ENCODE measurements at regions not wholly inside any gene's neighbourhood (a gene's known extent, or its start where the extent isn't known, plus 50 kb on each side); places are given as distances from the start of the nearest gene placed in this dataset.

- no peak for DNase-seq (ENCODE audit: low read depth, low spot score)
Measured at GRCh38 chr3:8253201-8253600, 248.4 kb upstream of the LMCD1 start.

DNA sequence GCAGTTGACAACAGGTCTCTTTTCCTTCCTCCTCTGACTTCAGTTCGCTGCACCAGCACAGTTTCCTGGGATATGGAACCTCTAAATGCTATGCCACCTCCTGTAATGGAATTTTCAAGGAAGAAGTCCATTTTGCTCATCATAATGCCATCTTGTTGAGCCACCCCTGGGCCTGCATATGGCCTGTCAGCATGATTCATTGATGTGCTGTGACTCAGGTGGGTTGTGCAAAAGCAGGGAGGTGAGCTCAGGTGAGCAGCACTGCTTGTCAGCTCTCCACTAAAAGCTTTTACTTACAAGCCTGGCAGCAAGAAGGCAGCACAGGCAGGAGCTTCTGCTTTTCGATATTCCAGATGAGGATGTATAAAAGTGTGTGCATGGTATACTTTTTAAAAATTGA is 247.1 kb upstream of the LMCD1 start:
- DNase-seq (ENCODE audit: low read depth, low spot score): no peak

DNA sequence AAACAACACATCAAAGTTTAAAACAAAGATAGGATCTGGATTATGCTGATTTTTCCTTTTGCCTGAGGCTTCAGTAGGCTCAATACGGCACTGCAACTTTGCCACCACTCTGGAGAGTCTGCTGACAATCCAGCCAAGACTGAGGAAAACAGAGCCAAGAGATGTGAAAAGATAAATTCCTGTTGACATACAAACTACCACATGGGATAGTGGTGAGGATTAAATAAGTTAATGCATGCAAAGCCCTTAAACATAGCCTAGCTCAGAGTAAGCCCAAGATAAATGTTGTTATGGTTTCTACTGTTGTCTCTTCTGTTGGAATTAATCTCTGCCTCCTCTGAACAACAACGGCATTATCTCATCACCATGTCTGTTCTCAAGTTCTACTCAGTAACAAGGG is 245.9 kb upstream of the LMCD1 start:
- no peak for DNase-seq (ENCODE audit: low read depth, low spot score)

DNA sequence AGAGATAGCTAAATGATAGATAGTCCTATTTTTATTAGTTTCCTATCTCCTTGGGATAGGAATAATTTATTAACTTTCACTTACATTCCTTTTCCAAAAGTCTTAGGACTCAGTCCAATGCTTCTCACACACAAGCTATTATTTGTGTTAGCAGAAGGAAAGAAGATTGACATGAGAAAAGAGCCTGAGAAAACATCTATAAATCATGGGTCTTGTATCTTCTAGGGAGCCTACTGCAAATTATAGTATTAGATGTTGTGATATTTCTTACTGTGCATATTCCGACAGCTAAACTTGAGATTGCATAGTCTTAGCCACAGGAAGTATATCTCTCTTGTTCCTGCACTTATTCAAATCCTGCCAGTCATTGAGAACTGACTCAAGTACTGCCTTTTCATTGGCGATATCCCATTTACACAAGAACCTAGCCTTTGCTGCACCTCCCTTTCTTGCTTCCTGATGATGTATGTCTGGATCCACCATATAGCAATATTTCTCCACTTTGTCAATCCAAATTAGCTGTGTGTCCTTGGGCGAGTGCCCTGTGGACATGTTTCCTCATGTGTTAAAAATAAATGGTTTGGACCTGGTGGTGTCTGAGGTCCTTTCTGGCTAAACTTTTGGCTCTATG is 245.1 kb upstream of the LMCD1 start:
- no peak for DNase-seq (ENCODE audit: low read depth, low spot score)

- no peak for DNase-seq (ENCODE audit: low read depth, low spot score)
Measured at GRCh38 chr3:8261018-8261417, 240.6 kb upstream of the LMCD1 start.

DNA sequence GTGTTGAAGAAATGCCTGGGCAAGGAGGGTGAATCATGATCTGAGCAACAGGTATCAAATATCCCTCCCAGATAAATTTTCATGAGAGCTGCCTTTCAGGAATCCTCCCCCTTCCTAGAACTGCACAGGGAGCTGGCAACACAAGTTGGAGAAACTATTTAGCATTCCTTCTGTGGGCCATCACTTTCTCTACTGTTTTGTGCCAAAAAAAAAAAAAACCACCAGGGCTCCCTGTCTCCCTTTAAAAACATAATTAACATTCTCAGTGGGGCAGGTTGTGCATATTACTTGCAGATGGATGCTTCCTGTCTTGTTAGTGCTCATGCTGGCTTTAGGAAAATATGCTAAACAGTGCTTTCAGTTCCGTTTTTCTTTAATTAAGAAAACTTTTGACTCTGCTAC is 234.9 kb upstream of the LMCD1 start:
- peak; percentile 85 for DNase-seq (ENCODE audit: low read depth, low spot score)

DNA sequence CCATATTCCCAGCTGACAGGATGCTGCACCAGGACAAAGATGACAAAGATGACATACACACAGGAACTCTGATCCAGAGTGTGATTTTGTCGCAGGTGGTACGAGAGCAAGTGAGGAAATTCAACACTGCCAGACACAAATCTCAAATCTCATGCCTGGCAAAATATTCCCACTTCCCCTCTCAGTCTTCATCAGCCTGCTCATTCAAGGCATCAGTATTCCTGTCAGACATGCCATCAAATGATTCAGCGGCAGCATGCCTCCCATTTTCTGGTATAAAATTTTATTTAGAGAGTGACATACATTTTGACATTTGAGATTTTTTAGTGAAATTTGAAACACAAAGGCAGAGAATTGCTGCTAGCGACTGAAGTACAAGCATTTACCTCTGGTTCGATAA is 228.1 kb upstream of the LMCD1 start:
- no peak for DNase-seq (ENCODE audit: low read depth, low spot score)

DNA sequence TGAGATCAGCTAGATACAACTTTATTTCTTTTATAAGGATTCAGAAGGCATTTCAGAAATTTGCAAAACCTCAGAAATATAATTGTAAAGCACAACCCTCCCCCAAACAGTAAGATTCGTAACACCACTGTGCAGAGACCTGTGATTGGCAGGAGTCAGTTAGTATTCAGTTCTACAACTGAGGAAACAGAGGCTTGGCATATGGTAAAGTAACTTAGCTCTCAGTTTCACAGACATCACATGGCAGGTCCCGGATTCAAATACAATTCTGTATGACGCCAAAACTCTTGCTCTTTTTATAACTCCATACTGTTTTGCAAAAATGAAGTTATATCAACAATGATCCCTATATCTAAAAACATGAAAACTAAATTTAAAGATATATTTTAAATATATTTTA is 225.6 kb upstream of the LMCD1 start:
- DNase-seq (ENCODE audit: low read depth, low spot score): no peak

- no peak for DNase-seq (ENCODE audit: low read depth, low spot score)
Measured at GRCh38 chr3:8276506-8276905, 225.1 kb upstream of the LMCD1 start.

GRCh38 chr3:8278448-8278847 is 223.2 kb upstream of the LMCD1 start:
- no peak for DNase-seq (ENCODE audit: low read depth, low spot score)

GRCh38 chr3:8279476-8279875 is 222.1 kb upstream of the LMCD1 start:
- DNase-seq (ENCODE audit: low read depth, low spot score): no peak

DNA sequence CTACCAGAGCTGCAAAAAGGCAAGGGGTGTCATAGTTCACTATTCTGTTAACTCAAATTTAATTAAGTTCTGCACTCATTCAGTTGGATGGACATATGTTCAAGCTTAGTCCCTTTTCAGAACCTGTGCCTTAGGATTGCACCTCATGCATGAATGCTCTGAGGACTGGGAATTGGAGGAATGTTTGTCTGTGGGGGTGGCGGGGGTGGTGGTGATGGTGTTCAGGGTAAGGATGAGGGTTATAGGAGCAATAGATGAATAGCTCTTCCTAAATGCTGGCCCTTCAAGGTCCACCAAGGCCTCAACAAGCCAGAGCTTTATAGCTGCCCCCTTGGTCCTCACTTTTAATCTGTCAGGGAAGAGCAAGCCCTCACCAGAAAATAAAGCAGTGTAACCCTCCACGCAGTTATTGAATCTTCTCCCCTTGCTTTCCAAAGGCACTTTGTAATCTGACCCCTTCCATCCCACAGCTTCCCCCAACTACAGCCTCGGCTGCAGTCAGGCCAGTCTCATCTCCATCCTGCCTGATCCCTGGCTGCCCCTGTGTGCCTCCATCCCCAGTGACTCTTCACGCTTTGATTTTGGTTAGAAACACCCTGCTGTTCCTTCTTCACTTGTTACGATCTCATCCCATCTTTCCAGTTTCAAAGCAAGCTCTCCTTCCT is 221.6 kb upstream of the LMCD1 start:
- DNase-seq (ENCODE audit: low read depth, low spot score): no peak

DNA sequence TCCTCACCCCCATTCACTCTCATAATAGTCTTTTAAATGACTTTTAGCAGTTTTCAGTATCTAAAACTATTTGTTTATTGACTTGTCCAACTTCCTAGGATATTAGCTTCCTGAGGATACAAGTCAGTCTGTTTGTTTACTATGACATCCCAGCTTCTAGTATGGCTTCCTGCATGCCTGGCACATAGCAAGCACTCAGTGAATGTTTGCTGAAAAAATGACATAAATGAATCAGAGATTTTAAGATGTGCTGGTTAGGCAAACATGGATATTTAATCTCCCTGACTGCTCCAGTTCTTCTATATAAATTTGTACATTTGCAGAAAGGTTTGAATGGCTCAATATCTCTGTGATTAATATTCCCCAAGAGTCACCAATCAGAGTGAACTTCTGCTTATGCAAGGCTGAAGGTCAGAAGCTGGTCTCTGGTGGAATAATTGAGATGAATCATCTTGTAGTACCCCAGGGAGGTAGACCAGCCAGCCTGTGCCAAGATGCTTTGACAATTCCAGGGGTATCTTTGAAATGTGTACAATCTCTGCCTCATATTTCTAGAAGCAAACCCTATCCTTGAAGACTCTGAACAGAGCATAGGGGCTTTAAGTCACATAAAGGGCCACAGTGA is 219.0 kb upstream of the LMCD1 start:
- no peak for DNase-seq (ENCODE audit: low read depth, low spot score)

GRCh38 chr3:8283193-8283592 is 218.4 kb upstream of the LMCD1 start:
- DNase-seq (ENCODE audit: low read depth, low spot score): no peak

GRCh38 chr3:8286086-8286485 is 215.5 kb upstream of the LMCD1 start:
- no peak for DNase-seq (ENCODE audit: low read depth, low spot score)

DNA sequence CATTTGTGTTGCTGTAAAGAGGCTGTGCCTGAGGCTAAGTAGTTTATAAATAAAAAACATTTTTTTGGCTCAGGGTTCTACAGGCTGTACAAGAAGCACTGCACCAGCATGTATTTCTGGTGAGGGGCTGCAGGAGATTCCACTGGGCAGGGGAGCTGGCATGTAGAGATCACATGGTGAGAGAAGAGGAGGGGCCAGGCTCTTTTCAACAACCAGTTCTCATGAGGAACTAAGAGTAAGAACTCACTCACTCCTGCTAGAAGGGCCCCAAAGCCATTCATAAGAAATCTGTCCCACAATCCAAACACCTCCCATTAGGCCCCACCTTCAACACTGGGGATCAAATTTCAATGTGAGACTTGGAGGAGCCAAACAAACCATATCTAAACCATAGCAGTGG is 214.9 kb upstream of the LMCD1 start:
- no peak for DNase-seq (ENCODE audit: low read depth, low spot score)

GRCh38 chr3:8290611-8291010 is 211.0 kb upstream of the LMCD1 start:
- no peak for DNase-seq (ENCODE audit: low read depth, low spot score)

- no peak for DNase-seq (ENCODE audit: low read depth, low spot score)
Measured at GRCh38 chr3:8296461-8296860, 205.2 kb upstream of the LMCD1 start.

- DNase-seq (ENCODE audit: low read depth, low spot score): no peak
Measured at GRCh38 chr3:8298021-8298954, 203.3 kb upstream of the LMCD1 start.

GRCh38 chr3:8301977-8302735 is 199.5 kb upstream of the LMCD1 start:
- DNase-seq (ENCODE audit: low read depth, low spot score): peak; percentile 77

- DNase-seq (ENCODE audit: low read depth, low spot score): no peak
Measured at GRCh38 chr3:8303466-8303865, 198.2 kb upstream of the LMCD1 start.

Data from astrocyte of the hippocampus (primary cell).